ENCODE measurements at regions not wholly inside any gene's neighbourhood (a gene's known extent, or its start where the extent isn't known, plus 50 kb on each side); places are given as distances from the start of the nearest gene placed in this dataset.

GRCh38 chr1:229203991-229204632 lies 66.8 kb upstream of the RAB4A start:
- Histone ChIP-seq H3K9me3 (ENCODE audit: insufficient read depth, low read length) (no peaks in the 10 kb centered on the region), H3K36me3 (replicated peaks; ENCODE audit: low read depth, low read length) (no peaks in the 10 kb centered on the region), H3K79me2 (ENCODE audit: low read length) (no peaks in the 10 kb centered on the region), H3K4me1 (ENCODE audit: low read length) (peaks cover 4% of the 10 kb centered on the region; the same call in 1 of the 2 replicates), H2AFZ (ENCODE audit: low read depth, low read length) (no peak overlapping the region), H3K4me3 (ENCODE audit: low read length) (no peak overlapping the region), H3K27me3 (ENCODE audit: low read depth, low read length) (peaks cover 27% of the 10 kb centered on the region), H3K4me2 (ENCODE audit: low read length) (no peak overlapping the region), H3K27ac (ENCODE audit: low read length) (no peak overlapping the region), H4K20me1 (ENCODE audit: insufficient read depth, low read length) (no peaks in the 10 kb centered on the region), H3K9ac (ENCODE audit: low read length) (no peak overlapping the region)
- no peak for TF ChIP-seq EZH2phosphoT487 (IDR thresholded peaks at IDR 0.05; ENCODE audit: low read depth)
- TF ChIP-seq, protein P1, sequence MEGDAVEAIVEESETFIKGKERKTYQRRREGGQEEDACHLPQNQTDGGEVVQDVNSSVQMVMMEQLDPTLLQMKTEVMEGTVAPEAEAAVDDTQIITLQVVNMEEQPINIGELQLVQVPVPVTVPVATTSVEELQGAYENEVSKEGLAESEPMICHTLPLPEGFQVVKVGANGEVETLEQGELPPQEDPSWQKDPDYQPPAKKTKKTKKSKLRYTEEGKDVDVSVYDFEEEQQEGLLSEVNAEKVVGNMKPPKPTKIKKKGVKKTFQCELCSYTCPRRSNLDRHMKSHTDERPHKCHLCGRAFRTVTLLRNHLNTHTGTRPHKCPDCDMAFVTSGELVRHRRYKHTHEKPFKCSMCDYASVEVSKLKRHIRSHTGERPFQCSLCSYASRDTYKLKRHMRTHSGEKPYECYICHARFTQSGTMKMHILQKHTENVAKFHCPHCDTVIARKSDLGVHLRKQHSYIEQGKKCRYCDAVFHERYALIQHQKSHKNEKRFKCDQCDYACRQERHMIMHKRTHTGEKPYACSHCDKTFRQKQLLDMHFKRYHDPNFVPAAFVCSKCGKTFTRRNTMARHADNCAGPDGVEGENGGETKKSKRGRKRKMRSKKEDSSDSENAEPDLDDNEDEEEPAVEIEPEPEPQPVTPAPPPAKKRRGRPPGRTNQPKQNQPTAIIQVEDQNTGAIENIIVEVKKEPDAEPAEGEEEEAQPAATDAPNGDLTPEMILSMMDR (IDR thresholded peaks at IDR 0.05; ENCODE audit: low read depth, low read length), result no peak

- Histone ChIP-seq H3K27ac (ENCODE audit: low read length) (no peak overlapping the region), H3K4me3 (ENCODE audit: low read length) (no peak overlapping the region), H3K27me3 (ENCODE audit: low read depth, low read length) (peaks cover 27% of the 10 kb centered on the region), H3K9me3 (ENCODE audit: insufficient read depth, low read length) (no peaks in the 10 kb centered on the region), H3K79me2 (ENCODE audit: low read length) (no peaks in the 10 kb centered on the region), H3K9ac (ENCODE audit: low read length) (no peak overlapping the region), H3K36me3 (replicated peaks; ENCODE audit: low read depth, low read length) (no peaks in the 10 kb centered on the region), H3K4me2 (ENCODE audit: low read length) (no peak overlapping the region), H3K4me1 (ENCODE audit: low read length) (no peaks in the 10 kb centered on the region), H2AFZ (ENCODE audit: low read depth, low read length) (no peak overlapping the region), H4K20me1 (ENCODE audit: insufficient read depth, low read length) (no peaks in the 10 kb centered on the region)
- TF ChIP-seq, protein P1 (IDR thresholded peaks at IDR 0.05; ENCODE audit: low read depth, low read length), result no peak
- TF ChIP-seq EZH2phosphoT487 (IDR thresholded peaks at IDR 0.05; ENCODE audit: low read depth), result no peak
Observed at GRCh38 chr1:229204921-229205777, 65.8 kb upstream of the RAB4A start.

- Histone ChIP-seq H3K9ac (ENCODE audit: low read length) (no peak overlapping the region), H3K9me3 (ENCODE audit: insufficient read depth, low read length) (no peaks in the 10 kb centered on the region)
Observed at GRCh38 chr1:229205854-229206253, 65.1 kb upstream of the RAB4A start.

DNA sequence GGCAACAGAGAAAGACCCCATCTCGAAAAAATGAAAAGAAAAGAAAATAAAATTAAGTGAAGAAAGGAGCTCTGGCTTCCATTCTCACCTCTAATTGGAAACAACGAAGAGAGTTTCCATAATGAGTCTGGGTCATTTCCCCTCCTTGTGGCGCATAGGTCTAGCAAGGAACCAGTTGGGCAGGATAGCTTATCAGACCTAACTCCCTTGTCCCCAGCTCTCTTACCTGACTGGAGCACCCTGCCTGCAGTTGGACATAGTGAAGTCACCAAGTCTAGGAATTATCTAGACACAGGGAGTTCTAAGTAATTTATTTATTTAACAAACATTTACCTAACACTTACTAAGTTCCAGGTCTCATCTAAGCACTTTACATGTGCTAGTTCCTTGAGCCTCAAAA lies 63.0 kb upstream of the RAB4A start:
- no peak overlapping the region for H3K27ac ChIP-seq (ENCODE audit: low read length)
- no peak overlapping the region for H3K4me2 ChIP-seq (ENCODE audit: low read length)
- H3K79me2 ChIP-seq (ENCODE audit: low read length), result no peaks in the 10 kb centered on the region
- H3K4me1 ChIP-seq (ENCODE audit: low read length), result no peaks in the 10 kb centered on the region
- no peaks in the 10 kb centered on the region for H4K20me1 ChIP-seq (ENCODE audit: insufficient read depth, low read length)
- no peaks in the 10 kb centered on the region for H3K36me3 ChIP-seq (replicated peaks; ENCODE audit: low read depth, low read length)
- TF ChIP-seq, protein P1 (IDR thresholded peaks at IDR 0.05; ENCODE audit: low read depth, low read length), result no peak
- TF ChIP-seq EZH2phosphoT487 (IDR thresholded peaks at IDR 0.05; ENCODE audit: low read depth), result no peak
- H3K4me3 ChIP-seq (ENCODE audit: low read length), result no peak overlapping the region
- H3K9me3 ChIP-seq (ENCODE audit: insufficient read depth, low read length), result no peaks in the 10 kb centered on the region
- H2AFZ ChIP-seq (ENCODE audit: low read depth, low read length), result no peak overlapping the region
- H3K27me3 ChIP-seq (ENCODE audit: low read depth, low read length), result peaks cover 17% of the 10 kb centered on the region; the same call in 1 of the 2 replicates
- H3K9ac ChIP-seq (ENCODE audit: low read length), result no peak overlapping the region

More at GRCh38 chr1:229205854-229206253, 65.1 kb upstream of the RAB4A start:
- no peaks in the 10 kb centered on the region for H3K79me2 ChIP-seq (ENCODE audit: low read length)
- no peak overlapping the region for H3K4me2 ChIP-seq (ENCODE audit: low read length)
- no peaks in the 10 kb centered on the region for H4K20me1 ChIP-seq (ENCODE audit: insufficient read depth, low read length)
- no peak overlapping the region for H3K4me3 ChIP-seq (ENCODE audit: low read length)
- TF ChIP-seq EZH2phosphoT487 (IDR thresholded peaks at IDR 0.05; ENCODE audit: low read depth), result no peak
- TF ChIP-seq, protein P1 (IDR thresholded peaks at IDR 0.05; ENCODE audit: low read depth, low read length), result no peak
- H3K36me3 ChIP-seq (replicated peaks; ENCODE audit: low read depth, low read length), result no peaks in the 10 kb centered on the region
- peaks cover 25% of the 10 kb centered on the region for H3K27me3 ChIP-seq (ENCODE audit: low read depth, low read length)
- no peak overlapping the region for H2AFZ ChIP-seq (ENCODE audit: low read depth, low read length)
- H3K27ac ChIP-seq (ENCODE audit: low read length), result no peak overlapping the region
- H3K4me1 ChIP-seq (ENCODE audit: low read length), result no peaks in the 10 kb centered on the region

Measured in OCI-LY3 (cell line).